NB4 (cell line): ENCODE measurements at regions not wholly inside any gene's neighbourhood (a gene's known extent, or its start where the extent isn't known, plus 50 kb on each side); places are given as distances from the start of the nearest gene placed in this dataset.

Experiments used
- CTCF ChIP-seq: IDR thresholded peaks from one replicate; pipeline ENCODE4 v1.5.1; 2012; ENCODE audit warnings: low read depth, low read length
- MAX ChIP-seq: IDR thresholded peaks from 2 replicates; pipeline ENCODE4 v1.6.1; 2011; ENCODE audit warnings: low read depth, low read length
- POLR2A ChIP-seq: IDR thresholded peaks from 2 replicates; pipeline ENCODE4 v1.6.1; 2011; ENCODE audit warnings: mild to moderate bottlenecking; ENCODE audit not compliant: insufficient read length; ENCODE audit errors: extremely low read depth

- no peak for TF ChIP-seq CTCF
- TF ChIP-seq POLR2A, result no peak
- TF ChIP-seq MAX, result no peak
Observed at GRCh38 chr10:71077796-71078453, 134.4 kb upstream of the UNC5B start.
